GM12864 (cell line): ENCODE measurements at regions not wholly inside any gene's neighbourhood (a gene's known extent, or its start where the extent isn't known, plus 50 kb on each side); places are given as distances from the start of the nearest gene placed in this dataset.
"Not testable (repeated sequence)": the region's sequence is repeated elsewhere in the genome, so short reads cannot be mapped to it uniquely, and the experiment has no call there.

Experiments used
- DNase-seq: peaks from one replicate; pipeline ENCODE4 v3.0.0-alpha.2; 2011; ENCODE audit warnings: low read depth
- H3K4me3 ChIP-seq: 2 replicates; pipeline ENCODE4 v1.5.1; 2011; ENCODE audit warnings: mild to moderate bottlenecking, low read depth, low read length, control low read depth
- TF ChIP-seq, protein P1 (sequence below): IDR thresholded peaks from 2 replicates; pipeline ENCODE4 v1.5.1; 2011; ENCODE audit warnings: low read depth, mild to moderate bottlenecking, moderate library complexity, low read length, control low read depth, inconsistent platforms; ENCODE audit errors: missing control alignments

DNA sequence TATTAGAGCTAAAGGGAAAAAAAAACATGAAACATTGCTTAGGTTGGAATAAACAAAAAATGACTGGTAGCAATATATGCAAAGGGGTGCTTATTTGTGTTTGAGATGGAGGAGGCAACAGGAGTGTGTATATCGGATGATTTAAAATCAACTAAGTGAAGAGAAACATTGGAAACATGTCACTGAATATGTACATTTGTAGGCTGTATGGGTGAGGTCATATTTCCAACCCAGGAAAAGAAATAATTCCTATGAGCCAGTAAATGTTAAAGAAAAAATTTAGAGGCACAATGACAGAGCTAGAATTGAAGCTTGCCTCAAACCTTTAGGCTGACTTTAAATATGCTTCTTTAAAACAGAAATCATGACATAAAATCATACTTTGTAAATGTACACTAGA is 709.0 kb upstream of the SEMA3D start:
- H3K4me3 ChIP-seq: no peak overlapping the region
- TF ChIP-seq, protein P1, sequence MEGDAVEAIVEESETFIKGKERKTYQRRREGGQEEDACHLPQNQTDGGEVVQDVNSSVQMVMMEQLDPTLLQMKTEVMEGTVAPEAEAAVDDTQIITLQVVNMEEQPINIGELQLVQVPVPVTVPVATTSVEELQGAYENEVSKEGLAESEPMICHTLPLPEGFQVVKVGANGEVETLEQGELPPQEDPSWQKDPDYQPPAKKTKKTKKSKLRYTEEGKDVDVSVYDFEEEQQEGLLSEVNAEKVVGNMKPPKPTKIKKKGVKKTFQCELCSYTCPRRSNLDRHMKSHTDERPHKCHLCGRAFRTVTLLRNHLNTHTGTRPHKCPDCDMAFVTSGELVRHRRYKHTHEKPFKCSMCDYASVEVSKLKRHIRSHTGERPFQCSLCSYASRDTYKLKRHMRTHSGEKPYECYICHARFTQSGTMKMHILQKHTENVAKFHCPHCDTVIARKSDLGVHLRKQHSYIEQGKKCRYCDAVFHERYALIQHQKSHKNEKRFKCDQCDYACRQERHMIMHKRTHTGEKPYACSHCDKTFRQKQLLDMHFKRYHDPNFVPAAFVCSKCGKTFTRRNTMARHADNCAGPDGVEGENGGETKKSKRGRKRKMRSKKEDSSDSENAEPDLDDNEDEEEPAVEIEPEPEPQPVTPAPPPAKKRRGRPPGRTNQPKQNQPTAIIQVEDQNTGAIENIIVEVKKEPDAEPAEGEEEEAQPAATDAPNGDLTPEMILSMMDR: no peak
- no peak for DNase-seq

DNA sequence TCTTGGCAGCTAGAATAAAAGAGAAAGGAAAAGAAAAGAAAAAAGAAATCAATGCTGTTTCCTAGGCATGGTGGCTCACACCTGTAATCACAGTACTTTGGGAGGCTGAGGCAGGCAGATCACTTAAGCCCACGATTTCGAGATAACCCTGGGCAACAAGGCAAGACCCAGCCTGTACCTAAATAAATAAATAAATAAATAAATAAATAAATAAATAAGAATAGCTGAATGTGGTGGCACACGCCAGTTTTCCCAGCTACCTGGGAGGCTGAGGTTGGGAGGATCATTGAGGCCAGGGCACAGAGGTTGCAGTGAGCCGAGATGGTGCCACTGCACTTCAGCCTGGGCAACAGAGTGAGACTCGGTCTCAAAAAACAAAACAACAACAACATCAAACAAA is 705.0 kb upstream of the SEMA3D start:
- DNase-seq, H3K4me3 ChIP-seq: not testable (repeated sequence)

DNA sequence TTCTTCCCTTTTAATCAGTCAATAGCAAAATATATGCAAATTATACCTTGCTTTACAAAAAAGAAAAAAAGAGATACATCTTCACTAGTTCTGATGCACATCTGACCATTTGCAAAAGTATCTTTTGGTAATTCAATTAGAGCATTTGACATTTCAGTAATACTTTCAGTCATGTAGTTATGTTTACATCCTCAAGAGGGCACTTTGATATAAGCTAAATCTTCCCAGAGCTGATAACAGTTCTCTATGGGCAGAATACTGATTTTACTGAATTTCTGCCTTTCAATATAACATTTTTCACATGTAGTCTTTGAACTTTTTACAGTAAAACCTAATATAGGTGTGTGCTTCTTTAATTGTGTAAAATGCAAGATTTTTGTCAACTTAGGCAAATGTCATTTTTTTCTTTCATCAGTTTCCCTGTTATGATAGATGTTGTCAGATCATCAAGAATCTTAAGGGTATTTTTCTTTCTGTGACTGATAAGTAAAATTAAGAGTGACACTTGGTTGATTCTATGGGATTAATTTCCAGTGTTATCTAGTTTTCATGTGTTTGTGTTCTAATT is 703.5 kb upstream of the SEMA3D start:
- TF ChIP-seq, protein P1: peak; percentile 35
- H3K4me3 ChIP-seq: no peak overlapping the region
- DNase-seq: no peak

DNA sequence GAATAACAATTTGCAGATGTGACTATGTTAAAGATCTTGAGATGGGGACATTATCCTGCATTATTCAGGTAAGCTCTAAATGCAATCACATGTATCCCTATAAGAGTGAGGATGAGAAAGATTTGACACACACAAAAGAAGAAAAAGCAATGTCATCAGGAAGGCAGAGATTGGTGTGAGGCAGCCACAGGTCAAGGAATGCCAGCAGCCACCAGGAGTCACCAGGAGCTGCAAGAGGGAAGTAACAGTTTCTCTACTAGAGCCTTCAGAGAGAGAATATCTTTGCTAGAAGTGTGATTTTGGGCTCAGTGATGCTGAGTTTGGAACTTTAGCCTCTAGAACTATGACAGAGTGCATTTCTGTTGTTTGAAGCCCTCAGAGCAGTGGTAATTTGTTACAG is 700.3 kb upstream of the SEMA3D start:
- no peak overlapping the region for H3K4me3 ChIP-seq
- DNase-seq: no peak
- TF ChIP-seq, protein P1: no peak

DNA sequence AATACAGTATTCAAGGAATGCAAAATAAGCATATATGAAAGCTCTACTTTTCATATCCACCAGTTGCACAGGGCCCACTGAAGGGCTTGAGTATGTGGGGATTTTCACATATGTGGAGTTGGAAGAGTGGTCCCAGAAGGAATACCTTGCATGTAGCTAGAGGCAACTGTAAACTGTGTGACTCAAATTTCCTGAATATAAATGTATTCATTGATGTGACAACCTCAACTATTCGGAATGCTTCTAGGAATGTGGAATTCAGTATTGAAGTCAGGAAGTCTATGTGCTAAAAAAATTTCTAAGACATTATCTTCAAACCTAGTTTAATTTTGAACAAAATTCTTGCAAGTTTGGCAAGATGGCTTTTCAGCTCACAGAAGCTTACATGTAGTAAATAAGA is 695.5 kb upstream of the SEMA3D start:
- no peak overlapping the region for H3K4me3 ChIP-seq
- DNase-seq: no peak
- TF ChIP-seq, protein P1: no peak

DNA sequence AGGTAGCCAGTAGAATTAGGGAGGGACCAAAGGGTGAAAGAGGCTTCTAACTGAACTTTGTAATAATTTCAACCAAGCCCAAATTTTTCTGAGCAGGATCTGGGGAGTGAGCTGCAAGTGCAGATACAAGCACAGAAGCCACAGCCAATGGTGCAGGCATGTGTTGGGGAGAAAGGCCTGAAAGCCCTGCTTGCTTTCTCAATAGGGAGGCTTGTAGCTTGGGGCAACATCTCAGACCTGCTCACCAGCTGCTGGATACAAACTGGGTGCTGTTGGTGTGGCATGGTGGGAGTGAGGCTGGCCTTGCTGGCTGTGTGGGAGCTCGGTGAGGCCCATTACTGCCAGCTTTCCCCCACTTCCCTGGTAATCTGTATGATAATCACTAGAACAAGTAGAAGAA is 688.5 kb upstream of the SEMA3D start:
- TF ChIP-seq, protein P1: no peak

DNA sequence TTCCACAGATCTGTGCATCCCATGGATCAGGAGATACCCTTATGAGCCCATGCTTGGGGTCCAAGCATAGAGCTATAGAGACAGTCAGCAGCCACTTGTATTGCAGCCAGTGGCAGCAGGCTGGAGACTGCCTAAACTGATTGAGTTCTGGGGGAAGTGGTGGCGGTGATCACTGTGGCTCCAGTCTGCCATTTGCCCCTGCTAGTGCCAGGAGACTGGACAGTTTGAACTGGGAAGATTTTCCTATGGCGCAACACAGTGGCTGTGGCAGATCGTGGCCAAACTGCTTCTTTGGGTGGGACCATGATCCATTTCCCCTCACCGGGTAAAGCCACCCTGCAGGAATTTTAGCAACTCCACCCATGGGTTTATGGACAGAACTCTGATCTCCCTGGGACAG is 679.7 kb upstream of the SEMA3D start:
- DNase-seq: no peak
- TF ChIP-seq, protein P1: no peak
- H3K4me3 ChIP-seq: no peak overlapping the region

More for the DNA sequence above, 688.5 kb upstream of the SEMA3D start:
- DNase-seq: no peak
- H3K4me3 ChIP-seq: no peak overlapping the region
